Stimulated activated CD4-positive, alpha-beta T cell treated with anti-CD3 and anti-CD28 coated beads, Interleukin-1b, Interleukin-23, amount 100 ng/mL, for 1 hour (primary cell): ENCODE measurements at regions not wholly inside any gene's neighbourhood (a gene's known extent, or its start where the extent isn't known, plus 50 kb on each side); places are given as distances from the start of the nearest gene placed in this dataset.

ENCODE experiments used
- DNase-seq, 2 donors: peaks; one replicate each; pipeline ENCODE4 v3.0.0-alpha.2; 2020; ENCODE audit warnings: low read depth in 2 of 2

DNA sequence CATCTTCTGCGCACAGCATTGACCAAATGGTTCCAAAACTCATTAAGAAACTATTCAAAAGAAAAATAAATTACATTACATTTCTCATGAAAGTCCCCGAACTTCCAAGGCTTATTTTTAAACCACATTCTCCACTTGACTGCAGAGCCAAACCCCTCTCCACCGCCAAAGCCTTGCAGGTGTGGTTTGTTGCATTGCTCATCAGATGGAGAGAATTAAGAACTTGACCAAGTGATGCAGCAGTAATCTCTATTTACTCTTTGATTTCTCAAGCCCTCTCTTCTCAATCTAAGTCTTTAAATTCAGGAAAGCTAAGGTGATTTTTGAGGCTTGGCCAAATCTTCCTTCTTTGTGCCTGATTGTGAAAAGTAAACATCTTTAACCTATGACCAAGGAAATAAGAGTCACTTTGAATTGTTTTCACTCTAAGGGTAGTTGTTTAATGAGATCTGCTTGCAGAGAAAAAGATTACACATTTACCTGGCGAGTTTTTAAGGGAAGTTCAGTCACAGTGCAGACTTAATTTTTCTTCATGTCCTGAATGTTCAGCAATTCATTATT is 290.5 kb upstream of the ITGA1 start:
- DNase-seq, result no peak

DNA sequence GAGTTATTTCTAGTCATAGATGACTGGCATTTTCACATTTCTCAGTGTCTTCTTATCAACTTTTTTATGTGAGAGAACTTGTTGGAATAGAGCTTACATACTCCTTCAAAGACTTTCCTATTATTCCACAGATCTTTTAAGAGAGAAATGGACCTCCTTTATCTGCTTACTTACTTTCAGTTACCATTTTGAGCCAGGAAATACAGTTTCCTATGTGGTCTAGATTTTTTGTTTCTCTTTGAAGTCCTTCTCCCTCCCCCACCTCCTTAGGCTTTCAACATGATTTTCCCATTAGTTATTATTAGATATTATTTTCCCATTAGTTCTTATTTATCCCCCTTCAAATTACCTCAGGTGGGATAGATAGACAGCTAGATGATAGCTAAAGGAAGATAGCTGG is 289.1 kb upstream of the ITGA1 start:
- no peak for DNase-seq

DNA sequence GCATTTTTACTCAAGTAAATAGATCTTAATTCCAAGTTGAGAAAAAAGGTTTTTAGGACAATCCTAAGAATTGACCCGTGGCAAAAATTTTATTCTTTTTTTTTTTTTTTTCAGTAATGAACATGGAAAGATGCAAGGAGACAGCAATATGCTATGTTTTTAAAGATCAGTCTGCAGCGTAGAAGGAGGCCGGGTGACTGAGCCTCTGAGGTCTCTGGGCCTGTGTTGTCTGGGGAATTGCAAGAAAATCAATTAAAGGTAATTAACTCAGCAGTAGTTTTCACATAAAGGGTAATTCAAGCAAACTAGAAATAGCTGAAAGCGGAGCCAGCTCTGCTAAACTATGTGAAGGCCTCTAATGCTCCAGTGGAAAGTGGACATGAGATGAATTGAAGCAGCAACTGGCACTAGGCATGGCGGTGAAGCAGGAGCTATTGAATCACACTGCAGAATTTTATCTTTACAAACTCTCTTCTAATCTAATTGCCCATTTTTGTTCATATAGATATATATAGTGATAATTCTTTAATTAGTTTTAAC is 285.2 kb upstream of the ITGA1 start:
- no peak for DNase-seq

DNA sequence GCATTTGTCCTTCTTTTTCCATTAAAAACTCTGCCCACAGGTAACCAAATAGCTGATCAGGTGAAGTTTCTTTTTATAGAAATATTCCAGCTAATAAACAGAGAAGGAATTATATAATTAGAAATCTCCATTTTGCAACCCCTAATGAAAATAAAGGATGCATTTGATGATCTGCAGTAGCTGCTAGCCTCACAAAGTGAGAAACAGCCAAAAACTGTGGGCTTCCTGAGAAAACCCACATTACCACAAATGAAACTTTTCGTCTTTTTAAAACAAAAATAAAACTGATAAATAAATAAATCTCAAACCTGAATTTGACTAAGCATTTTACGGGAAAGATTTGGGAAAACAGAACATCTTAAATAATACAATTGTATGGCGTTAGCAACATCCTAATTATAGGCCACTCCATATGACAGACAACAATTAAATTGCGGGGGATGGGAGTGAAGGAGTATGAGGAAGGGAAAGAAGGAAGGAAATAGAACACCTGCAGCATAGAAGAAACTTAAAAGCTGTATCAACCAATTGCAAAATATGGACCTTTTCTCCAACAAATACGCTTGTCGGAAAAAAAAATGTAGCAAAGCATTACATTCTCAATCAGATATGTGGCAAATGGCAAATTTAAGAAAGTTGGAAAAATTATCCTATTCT is 283.0 kb upstream of the ITGA1 start:
- DNase-seq, result no peak

DNA sequence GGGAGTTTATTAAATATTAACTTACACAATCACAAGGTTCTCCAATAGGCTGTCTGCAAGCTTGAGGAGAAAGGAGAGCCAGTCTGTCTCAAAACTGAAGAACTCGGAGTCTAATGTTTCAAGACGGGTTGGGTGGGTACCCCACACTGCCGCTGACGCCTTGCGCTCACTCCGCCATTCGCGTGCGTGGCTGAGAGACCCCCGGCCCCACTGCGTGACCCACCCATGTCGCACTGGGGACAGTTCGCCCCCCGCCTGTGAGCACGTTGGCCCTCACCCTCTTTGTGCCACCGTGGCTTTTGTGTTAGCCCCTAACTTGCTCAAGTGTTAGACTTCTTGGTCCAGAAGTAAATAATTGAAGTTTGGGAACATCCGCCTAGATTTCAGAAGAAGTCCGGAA is 270.0 kb upstream of the ITGA1 start:
- DNase-seq, result no peak

DNA sequence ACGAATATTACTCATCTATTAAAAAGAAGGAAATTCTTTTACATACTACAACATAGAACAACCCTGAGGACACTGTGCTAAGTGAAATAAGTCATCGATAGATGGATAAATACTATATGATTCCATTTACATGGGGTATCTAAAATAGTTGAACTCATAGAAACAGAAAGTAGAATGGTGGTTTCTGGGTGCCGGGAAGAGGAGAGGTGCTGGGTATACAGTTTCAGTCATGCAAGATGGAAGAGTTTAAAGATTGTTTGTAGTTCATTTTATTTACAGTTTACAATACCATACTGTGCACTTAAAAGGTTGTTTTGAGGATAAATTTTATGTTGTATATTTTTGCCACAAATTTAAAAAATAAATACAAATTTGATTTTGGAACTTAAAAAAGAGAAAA is 267.5 kb upstream of the ITGA1 start:
- no peak for DNase-seq

DNA sequence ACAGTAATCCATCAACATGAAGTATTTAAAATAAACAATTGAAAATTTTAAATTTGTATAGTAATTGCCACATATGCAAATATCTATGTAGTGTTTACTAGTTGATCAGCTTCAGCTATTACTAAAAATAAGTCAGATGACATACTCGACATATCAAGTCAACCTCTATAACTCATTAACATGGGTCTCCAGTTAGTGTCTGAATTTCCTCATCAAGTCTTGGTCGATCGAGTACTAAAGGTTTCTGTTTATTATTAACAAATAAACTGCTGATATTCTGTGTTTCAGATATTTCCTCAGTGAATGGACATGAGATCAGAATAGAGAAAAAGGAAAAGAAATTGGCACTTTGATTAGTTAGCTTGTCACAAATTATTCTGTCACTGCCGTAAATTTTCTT is 266.5 kb upstream of the ITGA1 start:
- DNase-seq, result no peak

DNA sequence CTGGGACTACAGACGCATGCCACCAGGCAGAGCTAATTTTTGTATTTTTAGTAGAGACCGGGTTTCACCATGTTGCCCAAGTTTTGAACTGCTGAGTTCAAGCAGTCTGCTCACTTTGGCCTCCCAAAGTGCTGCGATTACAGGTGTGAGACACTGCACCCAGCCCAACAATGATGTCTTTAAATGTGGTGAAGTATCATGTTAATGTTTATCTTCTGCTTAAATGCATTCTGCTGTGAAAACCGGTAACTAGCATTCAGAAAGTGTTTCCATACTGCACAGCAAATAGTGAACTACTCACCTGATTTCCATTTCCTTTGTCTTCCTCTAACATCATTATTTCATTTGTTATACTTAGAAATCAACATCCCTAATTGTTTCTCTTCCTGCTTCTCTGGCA is 264.0 kb upstream of the ITGA1 start:
- no peak for DNase-seq

DNA sequence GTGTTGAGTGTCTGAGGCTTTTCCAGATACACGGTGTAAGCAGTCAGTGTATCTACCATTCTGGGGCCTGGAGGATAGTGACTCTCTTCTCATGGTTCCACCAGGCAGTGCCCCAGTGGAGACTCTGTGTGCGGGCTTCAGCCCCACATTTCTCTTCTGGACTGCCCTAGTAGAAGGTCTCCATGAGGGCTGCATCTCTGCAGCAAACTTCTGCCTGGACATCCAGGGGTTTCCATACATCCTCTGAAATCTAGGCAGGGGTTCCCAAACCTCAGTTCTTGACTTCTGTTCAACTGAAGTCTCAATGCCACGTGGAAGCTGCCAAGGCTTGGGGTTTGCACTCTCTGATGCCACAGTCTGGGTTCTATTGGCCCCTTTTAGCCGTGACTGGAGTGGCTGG is 256.6 kb upstream of the ITGA1 start:
- DNase-seq, result no peak

DNA sequence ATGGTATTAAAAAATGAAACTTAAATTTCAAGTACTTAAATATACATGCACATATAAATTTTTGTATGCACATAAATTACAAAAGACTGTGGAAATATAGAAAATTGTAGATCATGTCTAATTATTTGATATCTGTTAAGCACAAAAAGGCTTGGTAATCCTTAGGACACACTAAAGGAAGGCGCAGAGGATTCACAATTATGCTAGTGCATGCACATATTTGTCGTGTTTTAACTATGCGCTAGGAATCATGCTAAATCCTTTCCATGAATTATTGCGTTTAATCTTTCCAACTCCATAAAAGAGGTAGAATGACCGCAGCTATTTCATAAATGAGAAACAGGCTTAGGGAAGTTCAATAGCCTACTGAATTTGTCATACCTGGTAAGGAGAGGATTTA is 244.1 kb upstream of the ITGA1 start:
- no peak for DNase-seq

DNA sequence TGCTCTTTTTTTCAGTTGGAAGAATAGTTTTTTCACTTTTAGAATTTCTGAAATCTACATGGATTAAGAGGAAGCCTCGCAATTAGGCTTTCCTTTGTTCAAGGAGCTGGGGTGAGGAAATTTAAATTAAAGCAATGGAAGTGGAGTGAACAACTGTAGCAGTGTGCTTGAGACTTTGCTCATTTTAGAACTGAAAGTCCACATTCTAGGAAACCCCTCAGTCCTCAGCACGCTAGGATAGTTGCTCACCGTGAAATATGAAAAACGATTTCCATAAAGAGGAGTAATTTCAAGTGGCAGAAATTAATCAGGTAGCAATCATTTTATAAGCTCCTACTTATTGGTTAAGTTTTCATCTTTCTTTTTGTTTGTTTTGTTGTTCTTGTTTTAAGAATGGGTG is 243.0 kb upstream of the ITGA1 start:
- no peak for DNase-seq

DNA sequence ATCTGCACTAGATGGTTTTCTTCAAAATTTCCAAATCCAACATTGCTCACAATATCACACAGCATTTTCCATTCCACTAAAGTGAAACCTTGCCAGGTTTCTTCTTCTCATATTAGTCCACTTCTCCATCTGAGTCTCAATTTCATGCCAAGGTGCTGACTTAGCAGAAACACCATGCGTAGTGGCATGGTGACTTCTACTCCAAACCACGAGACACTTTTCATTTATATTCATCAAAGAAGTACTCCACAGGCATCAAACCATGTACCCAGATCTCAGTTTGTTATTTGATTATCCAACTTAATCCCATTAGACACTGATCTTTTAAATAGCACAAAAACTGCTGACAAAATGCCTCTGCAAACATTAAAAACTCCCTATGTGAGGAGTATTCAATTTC is 233.4 kb upstream of the ITGA1 start:
- no peak for DNase-seq

DNA sequence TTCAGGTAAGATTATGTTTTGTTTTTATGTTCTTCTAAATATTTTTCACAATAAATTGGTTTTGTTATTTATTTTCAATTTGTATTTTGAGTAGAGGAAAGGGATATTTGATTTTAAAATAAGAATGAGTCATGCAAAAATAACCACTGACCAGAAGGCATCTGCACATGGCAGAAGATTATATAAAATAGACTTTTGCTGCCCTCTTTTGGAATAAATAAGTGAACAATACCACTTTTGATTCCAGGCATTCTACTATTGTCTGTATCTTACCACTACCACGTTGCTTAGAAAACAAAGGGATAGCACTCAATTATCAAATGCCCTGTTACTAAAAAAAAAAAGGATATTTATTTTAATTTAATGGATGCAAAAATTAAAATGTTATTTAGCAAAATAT is 227.3 kb upstream of the ITGA1 start:
- no peak for DNase-seq

DNA sequence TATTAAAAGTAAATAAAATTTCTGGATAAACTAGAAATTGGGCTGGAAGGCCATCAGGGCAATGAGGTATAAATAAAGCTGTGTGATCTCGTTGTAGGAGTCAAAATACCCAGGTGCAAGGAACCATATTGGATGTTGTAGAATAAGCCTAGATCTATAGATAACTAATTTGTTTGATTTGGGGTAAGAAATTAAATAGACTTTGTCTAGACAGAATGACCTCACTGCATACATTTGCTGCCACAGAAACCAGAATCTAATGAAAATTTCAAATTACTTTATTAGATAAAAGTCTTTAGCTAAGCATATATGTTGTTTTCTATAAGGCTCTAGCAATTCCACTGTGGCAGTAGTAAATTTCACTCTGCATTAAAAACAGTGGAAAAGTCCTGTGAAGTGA is 225.2 kb upstream of the ITGA1 start:
- no peak for DNase-seq

DNA sequence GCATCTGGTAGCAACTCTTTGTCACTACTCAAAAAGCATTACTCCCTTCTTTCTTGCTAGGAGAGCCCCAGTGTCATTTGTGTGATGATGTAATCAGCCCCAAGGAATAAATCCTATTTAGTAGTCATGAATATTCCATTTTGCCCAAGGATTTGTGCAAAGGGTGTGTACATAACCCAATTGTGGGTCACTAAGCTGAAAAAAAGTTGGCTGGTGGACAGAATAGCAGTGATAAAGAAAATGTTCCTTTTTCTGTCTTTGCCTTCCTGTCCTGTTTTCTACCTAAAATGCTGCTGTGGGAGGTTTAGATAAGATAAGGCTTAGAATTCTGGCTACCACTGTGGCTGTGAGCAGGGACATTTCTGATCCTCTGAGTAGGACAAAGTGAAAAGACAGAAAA is 223.1 kb upstream of the ITGA1 start:
- no peak for DNase-seq

DNA sequence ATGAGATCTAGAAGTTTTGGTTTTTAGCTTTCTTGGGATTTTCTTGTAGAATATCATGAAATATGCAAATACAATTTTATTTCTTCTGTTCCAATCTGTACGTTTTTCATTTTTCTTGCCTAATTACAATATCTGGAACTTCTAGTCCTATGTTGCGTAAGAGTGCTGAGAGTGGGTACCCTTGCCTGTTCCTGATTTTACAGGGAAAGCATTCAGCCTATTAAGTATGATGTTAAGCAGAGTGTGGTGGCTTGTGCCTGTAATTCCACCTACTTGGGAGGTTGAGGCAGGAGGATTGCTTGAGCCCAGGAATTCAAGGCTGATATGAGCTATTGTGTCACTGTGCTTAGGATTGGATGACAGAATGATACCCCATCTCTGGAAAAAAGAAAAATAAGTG is 210.2 kb upstream of the ITGA1 start:
- DNase-seq, result no peak

DNA sequence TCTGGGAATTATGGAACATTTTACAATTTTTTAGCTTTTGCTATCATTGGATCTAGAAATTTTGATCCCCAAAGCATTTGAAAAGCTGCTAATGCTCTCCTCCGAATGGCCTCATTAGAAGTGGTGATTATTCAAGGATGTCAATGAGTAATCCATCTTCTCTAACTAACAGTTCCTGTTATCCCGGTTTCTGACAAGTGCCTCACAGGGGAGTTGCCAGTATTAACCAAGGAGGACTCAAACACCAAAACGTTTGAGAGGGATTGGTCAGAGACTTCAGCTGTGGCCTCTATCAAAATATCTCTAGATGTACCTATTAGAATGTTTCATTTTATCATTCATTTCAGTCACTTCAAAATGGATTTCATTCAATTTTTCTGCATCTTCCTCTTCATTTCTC is 208.3 kb upstream of the ITGA1 start:
- DNase-seq, result no peak

DNA sequence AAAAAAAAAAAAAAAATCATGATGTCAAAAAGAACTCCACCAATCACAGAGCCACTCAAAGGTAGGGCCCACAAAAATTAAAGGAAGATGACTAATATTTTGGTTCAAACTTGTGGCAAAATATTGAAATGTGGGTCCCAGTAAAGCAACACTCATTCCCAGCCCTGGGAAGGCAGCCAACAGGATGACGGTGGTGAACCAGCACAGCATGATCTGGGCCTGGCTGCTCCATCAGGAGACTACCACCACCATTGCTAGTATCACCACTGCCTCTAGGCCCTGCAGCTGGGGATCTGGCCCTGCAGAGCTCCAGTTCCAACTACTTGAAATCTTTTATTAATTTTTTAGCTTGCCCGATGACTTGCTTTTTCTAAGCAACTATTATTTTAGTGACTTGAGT is 206.8 kb upstream of the ITGA1 start:
- DNase-seq, result no peak

DNA sequence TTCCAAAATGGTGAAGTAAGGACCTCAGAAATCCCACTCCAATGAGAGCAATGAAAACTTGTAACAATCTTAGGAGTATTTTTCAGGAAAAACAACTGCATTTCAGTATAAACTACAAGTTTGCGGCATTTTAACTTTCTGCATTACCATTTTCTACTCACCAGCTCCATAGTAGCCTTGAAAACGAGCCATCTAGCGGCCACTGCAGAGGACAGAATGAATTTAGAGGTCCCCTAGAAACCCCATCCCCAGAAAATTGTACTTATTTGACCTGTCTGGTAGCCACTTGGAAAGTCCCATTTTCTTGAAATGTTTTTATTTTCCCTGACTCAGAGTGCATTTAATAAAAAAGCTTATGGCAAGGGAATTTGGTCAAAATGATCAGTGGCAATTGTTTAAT is 205.4 kb upstream of the ITGA1 start:
- DNase-seq, result no peak

DNA sequence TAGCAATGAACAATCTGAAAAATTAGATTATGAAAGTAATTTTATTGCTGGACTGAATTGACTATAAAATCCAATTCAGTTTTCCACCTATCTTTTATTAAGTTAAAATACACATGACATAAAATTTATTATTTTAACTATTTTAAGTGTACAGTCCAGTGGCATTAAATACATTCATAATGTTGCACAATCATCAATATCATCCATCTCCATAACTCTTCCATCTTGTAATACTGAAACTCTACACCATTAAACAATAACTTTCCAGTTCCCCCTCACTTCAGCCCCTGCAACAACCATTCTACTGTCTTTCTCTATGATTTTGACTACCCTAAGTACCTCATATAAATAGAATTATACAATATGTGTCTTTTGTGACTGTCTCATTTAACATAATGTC is 200.6 kb upstream of the ITGA1 start:
- DNase-seq, result no peak

DNA sequence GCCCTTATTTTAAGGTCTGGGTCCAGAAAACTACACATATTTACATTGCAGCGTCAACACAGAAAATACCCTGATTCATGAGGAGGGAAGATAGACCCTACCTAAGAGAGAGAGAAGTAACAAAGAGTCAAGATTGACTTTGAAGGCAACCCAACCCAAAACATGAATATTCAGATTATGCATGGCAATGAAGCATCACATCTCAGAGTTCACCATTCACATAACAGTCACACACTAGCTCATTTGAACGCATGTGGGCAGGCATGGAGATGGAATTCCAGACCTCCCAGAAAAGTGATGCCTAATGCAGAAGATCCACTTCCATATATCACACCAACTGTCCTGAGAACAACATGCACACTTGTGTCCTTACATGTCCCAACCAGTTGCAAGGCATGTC is 190.1 kb upstream of the ITGA1 start:
- no peak for DNase-seq

DNA sequence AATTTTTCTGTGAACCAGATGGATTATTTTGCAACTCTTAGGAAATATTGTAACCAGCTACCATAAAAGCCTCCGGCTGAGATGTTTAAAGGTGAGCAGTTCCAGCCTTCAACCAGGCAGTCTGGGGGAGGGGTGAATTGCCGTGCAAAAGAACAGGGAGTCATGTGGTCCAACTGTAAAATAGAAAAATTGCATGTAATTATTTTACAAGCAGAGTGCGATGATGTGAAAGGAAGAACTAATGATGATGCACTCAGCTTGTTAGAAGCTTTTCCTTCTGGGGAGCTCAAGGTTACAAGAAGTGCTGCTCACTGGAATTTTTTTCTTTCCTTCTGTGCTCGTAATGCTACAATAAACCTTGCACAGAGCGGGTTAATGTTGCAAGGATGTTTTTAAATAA is 188.7 kb upstream of the ITGA1 start:
- no peak for DNase-seq

DNA sequence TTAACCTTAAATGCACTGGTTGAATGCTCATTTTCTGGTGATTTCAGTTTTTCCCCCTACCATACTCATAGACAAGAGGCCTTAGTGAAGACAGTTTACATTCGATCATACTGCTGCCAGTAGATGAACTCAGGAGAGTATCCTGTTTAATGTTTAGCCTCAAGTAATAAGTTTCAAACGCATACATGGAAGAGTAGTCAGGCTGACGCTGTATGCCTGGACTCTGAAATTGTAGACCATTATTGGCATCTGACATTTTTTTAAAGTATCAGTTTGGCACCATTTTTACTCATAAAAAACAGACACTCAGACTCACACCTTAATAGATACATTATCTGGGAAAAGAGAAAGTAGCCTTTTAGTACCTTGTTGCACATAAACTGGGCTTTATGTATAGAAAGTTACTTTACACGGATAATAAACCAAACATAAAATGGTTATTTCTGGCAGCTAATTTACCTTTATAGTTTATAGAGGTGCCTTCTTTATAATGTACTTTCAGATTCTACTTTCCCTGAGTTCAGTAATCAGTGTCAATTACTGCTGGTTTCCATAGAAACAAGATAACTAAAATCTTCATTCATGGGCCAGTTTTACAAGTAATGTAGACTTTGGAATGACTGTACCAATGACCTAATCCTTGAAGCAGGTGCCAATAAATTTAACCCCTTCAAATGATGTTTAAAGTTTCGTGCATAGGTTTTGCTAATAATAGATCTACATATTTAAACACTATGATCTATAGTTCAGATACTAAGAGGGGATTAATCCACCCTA is 183.8 kb upstream of the ITGA1 start:
- no peak for DNase-seq
